Gastrocnemius medialis (tissue), 4 donors: ENCODE measurements at regions not wholly inside any gene's neighbourhood (a gene's known extent, or its start where the extent isn't known, plus 50 kb on each side); places are given as distances from the start of the nearest gene placed in this dataset.
"Not testable (repeated sequence)": the region's sequence is repeated elsewhere in the genome, so short reads cannot be mapped to it uniquely, and the experiment has no call there.

Experiments used
- ATAC-seq, 2 donors: fragments of 150-250 bp; one replicate each; pipeline ENCODE4 v1.9.1; 2016
- DNase-seq, 2 donors: peaks; one replicate each; pipeline ENCODE4 v3.0.0-alpha.2; 2019
- H3K27ac ChIP-seq, 4 donors: fragments of 200-600 bp; sonication (generic); 1 replicate in 1 of 4; 2 replicates in 3 of 4; pipeline ENCODE4 v1.5.1; 2016 to 2018; ENCODE audit warnings: mild to moderate bottlenecking in 2 of 4, moderate library complexity in 1 of 4
- H3K27me3 ChIP-seq, 3 donors: fragments of 200-600 bp; sonication (generic) in 2 of 3; 1 replicate in 1 of 3; 2 replicates in 2 of 3; pipeline versions ENCODE4 v1.5.1 to v1.6.0; 2016 to 2019; ENCODE audit warnings: mild to moderate bottlenecking in 1 of 3, moderate library complexity in 1 of 3
- H3K36me3 ChIP-seq, 2 donors: fragments of 200-600 bp; sonication (generic) in 1 of 2; one replicate each; pipeline ENCODE4 v1.5.1; 2017 to 2018
- H3K4me1 ChIP-seq, 2 donors: fragments of 200-600 bp; sonication (generic) in 1 of 2; one replicate each; pipeline ENCODE4 v1.5.1; 2016 to 2017; ENCODE audit warnings: mild to moderate bottlenecking in 2 of 2
- H3K4me3 ChIP-seq, 4 donors: fragments of 200-600 bp; sonication (generic) in 3 of 4; 1 replicate in 1 of 4; 2 replicates in 3 of 4; pipeline ENCODE4 v1.5.1; 2016 to 2019; ENCODE audit warnings: mild to moderate bottlenecking in 2 of 4
- H3K9me3 ChIP-seq, 3 donors: fragments of 200-600 bp; sonication (generic) in 2 of 3; 1 replicate in 1 of 3; 2 replicates in 2 of 3; pipeline ENCODE4 v1.5.1; 2016 to 2019
- POLR2A ChIP-seq, 2 donors: fragments of 450-650 bp; IDR thresholded peaks; one replicate each; pipeline ENCODE4 v1.6.1; 2017; ENCODE audit warnings: antibody characterized with exemption in 2 of 2, mild to moderate bottlenecking in 2 of 2, moderate library complexity in 2 of 2
- in situ Hi-C, 4 donors: fragments of 200-750 bp; cut with MboI; loops; one replicate each; pipeline versions ENCODE4 v1.15.0 to v1.8.0; 2017; ENCODE audit warnings: low sequenced_read_pairs in 4 of 4
- intact Hi-C: fragments of 100-400 bp; cut with DNase I; formaldehyde crosslinking; loops from one replicate; pipeline ENCODE4 v1.15.1; 2023; ENCODE audit warnings: low total_unique reads
- TF ChIP-seq, protein P1 (sequence below), 5 experiments: fragments of 450-650 bp in 3 of 5; fragments of 200-600 bp in 2 of 5; sonication (generic) in 2 of 5; IDR thresholded peaks in 4 of 5; conservative IDR thresholded peaks in 1 of 5; 1 replicate in 4 of 5; 2 replicates in 1 of 5; pipeline ENCODE4 v1.5.1; 2016 to 2019; ENCODE audit warnings: antibody characterized with exemption in 5 of 5, mild to moderate bottlenecking in 3 of 5, moderate library complexity in 3 of 5

DNA sequence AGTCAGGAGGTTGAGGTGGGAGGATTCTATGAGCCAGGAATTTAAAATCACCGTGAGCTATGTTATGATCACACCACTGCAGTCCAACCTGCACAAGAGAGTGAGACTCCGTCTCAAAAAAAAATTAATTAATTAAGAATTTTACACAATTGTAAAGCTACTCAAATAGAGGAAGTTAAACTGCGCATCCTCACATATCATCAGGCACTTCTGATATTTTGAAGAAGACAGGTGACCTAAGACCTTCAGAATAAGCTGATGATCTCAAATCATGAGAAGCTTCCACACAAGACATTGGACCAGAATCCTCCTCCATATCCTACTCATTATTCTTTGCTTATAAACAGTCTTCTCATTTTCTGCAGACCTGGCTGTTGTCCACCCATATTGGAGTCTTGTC lies 800.9 kb downstream of the TMEM121 start:
- no peak for DNase-seq
- ATAC-seq: no peak
- no peaks in the 10 kb centered on the region for H3K4me1 ChIP-seq
- H3K36me3 ChIP-seq: no peaks in the 10 kb centered on the region
- no peak overlapping the region for H3K4me3 ChIP-seq
- H3K9me3 ChIP-seq: no peaks in the 10 kb centered on the region
- H3K27me3 ChIP-seq: no peaks in the 10 kb centered on the region
- intact Hi-C loops (no loop called here), in situ Hi-C loops (no loop called here)
- no peak for TF ChIP-seq POLR2A (IDR thresholded peaks at IDR 0.05)
- TF ChIP-seq, protein P1, sequence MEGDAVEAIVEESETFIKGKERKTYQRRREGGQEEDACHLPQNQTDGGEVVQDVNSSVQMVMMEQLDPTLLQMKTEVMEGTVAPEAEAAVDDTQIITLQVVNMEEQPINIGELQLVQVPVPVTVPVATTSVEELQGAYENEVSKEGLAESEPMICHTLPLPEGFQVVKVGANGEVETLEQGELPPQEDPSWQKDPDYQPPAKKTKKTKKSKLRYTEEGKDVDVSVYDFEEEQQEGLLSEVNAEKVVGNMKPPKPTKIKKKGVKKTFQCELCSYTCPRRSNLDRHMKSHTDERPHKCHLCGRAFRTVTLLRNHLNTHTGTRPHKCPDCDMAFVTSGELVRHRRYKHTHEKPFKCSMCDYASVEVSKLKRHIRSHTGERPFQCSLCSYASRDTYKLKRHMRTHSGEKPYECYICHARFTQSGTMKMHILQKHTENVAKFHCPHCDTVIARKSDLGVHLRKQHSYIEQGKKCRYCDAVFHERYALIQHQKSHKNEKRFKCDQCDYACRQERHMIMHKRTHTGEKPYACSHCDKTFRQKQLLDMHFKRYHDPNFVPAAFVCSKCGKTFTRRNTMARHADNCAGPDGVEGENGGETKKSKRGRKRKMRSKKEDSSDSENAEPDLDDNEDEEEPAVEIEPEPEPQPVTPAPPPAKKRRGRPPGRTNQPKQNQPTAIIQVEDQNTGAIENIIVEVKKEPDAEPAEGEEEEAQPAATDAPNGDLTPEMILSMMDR (IDR thresholded peaks at IDR 0.05 in 4 of 5, conservative IDR thresholded peaks at IDR 0.05 in 1 of 5): no peak
- H3K27ac ChIP-seq: no peak overlapping the region

DNA sequence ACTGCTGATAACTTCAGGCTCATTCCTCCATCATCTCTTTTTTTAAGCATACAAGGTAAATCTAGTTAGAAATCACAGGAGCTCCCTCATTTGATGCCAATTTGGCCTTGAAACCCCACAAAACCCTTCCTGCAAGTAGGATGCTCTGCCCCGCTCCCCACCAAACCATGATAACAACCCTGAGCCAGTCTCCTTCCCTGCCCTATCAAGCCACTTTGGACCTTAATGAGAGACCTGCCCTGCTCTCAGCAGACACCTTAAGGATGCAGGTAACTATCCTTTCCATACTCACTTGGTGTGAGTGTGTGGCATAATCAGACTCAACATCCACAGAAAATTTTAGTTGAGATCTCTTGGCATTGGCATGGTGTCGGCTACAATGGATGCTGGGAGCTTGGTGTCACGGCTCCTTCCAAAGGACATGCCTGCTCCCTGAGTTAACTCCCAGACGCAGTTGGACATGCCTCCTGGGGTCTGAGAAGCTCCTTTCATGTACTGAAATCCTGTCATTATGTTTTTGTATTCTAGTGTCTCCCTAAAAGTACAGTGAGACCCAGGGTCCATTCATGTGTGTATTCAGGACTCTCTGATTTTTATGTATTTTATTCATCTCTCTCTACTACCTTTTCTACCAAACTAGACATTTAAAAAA lies 801.4 kb downstream of the TMEM121 start:
- DNase-seq, in situ Hi-C loops, H3K27me3 ChIP-seq, H3K4me3 ChIP-seq, H3K4me1 ChIP-seq, H3K36me3 ChIP-seq, H3K9me3 ChIP-seq, intact Hi-C loops, ATAC-seq, H3K27ac ChIP-seq: not testable (repeated sequence)

DNA sequence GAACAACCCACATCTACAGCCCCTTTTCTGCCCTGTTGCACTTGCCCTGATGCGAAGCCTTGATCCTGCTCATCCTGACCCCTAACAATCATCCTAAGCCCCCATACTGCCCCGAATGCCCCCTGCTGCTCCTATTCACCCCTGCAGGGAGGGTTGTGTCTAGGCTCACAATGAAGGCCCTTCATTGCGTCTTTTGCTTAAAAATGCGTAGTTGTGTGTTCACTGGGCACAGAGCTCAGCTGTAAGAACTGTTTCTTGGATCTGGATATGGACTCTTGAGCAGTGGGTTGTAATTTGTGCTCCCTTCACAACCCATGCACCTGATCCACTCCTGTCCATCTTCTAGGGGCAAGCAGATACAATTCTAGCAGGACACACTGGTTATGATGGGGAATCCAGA lies 802.9 kb downstream of the TMEM121 start:
- H3K4me1 ChIP-seq, H3K4me3 ChIP-seq, ATAC-seq, intact Hi-C loops, in situ Hi-C loops, DNase-seq, H3K9me3 ChIP-seq, H3K27me3 ChIP-seq, H3K36me3 ChIP-seq, H3K27ac ChIP-seq: not testable (repeated sequence)

DNA sequence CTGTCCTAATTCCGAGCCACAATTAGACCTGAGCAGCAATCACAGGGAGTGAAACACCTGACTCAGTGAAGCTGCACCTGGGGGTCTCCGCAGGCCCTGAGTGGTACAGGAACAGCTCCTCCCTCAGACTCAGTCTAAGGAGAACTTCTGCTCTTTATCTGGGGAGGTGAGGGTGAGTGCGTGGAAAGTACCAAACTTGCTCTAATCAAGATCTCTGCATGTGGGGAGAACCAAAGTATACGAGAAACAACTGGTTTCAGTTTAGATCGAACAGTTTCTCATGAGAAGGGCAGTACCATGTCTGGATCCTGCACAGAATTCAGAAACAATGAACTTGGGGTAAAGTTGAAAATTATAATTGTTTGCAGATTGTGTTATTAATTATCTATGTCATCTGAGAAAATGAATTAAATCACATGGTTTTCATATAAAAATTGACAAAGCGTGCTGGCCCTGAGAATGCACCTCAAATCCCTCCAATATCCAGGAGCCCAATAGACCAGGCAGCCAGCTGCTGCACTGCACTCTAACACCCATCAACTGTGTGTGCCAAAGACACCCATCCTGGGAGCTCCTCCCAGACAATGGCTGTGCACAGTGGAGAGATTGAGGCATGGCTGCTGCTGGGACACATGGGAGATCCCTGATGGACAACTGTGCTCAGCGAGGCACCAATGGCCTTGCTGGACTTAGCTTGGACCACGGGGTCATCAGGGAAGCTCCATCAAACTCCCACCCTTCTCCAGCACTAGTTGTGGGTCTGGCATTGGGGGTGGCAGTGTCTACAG lies 803.8 kb downstream of the TMEM121 start:
- DNase-seq, H3K9me3 ChIP-seq, intact Hi-C loops, in situ Hi-C loops, ATAC-seq, H3K27me3 ChIP-seq, H3K4me3 ChIP-seq, H3K4me1 ChIP-seq, H3K36me3 ChIP-seq, H3K27ac ChIP-seq: not testable (repeated sequence)

DNA sequence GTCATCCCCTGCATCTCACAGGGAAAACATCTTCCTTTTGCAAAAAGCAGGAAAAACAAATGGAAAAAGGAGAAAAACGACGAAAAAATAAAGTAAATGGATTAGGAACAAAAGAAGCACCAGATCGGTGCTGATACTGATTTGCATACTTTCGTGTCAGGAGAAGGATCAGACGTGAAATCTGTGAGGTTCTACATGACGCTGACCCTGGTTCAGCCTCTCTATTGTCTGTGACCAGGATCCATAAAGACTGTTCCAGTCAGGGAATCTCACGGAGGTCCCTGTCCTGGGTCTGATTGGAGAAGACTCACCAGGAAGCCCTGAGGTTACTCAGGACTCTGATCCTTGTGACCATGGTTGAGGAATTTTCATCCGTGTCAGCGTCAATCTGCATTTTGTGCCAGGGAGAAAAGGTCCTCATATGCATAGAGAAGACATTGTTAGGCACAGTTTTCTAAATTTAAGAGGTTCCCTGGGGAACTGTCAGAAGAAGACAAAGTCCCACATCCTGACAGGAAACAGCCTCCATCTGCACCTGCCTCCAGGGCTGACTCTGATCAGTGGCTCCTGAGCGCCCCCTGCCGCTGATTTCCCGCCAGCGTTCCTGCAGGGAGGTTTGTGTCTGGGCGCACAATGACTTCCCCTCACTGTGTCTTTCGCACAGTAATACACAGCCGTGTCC lies 808.2 kb downstream of the TMEM121 start:
- ATAC-seq, H3K4me1 ChIP-seq, H3K4me3 ChIP-seq, in situ Hi-C loops, intact Hi-C loops, DNase-seq, H3K27me3 ChIP-seq, H3K36me3 ChIP-seq, H3K27ac ChIP-seq, H3K9me3 ChIP-seq: not testable (repeated sequence)

DNA sequence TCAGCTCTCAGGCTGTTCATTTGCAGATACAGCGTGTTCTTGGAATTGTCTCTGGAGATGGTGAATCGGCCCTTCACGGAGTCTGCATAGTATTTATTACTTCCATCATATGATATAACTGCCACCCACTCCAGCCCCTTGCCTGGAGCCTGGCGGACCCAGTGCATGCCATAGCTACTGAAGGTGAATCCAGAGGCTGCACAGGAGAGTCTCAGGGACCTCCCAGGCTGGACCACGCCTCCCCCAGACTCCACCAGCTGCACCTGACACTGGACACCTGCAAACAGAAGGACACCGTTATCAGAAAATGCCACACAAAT lies 808.7 kb downstream of the TMEM121 start:
- DNase-seq, H3K9me3 ChIP-seq, in situ Hi-C loops: not testable (repeated sequence)

DNA sequence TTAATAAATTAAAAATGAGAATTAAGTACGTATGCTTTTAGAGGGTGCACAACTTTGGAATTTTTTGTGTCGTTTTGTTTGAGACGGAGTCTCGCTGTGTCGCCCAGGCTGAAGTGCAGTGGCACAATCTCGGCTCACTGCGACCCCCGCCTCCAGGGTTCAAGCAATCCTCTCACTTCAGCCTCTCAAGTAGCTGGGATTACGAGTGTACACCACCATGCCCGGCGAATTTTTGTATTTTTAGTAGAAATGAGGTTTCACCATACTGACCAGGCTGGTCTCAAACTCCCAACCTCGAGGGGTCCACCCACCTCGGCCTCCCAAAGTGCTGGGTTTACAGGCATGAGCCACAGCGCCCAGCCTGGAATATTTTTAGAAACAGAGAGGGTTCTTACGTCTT lies 812.4 kb downstream of the TMEM121 start:
- H3K4me3 ChIP-seq, H3K27ac ChIP-seq, ATAC-seq, H3K27me3 ChIP-seq, H3K4me1 ChIP-seq, intact Hi-C loops, DNase-seq, H3K36me3 ChIP-seq, in situ Hi-C loops, H3K9me3 ChIP-seq: not testable (repeated sequence)

More for the DNA sequence above, 808.7 kb downstream of the TMEM121 start:
- ATAC-seq, H3K27ac ChIP-seq, H3K27me3 ChIP-seq, H3K4me1 ChIP-seq, intact Hi-C loops, H3K4me3 ChIP-seq, H3K36me3 ChIP-seq: not testable (repeated sequence)

DNA sequence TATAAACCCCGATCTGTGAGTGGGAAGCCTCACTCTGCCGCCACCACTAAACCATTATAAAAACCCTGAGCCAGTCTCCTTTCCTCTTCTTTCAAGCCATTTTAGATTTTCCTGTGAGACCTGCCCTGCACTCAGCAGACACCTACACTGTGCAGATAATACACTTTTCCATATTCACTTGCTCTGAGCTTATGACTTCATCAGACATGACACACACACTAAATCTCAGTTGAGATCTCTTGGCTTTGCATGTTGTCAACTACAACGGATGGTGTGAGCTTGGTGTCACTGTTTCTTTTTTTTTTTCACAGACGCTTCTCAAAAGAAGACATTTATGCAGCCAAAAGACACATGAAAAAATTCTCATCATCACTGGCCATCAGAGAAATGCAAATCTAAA lies 814.3 kb downstream of the TMEM121 start:
- H3K27me3 ChIP-seq, H3K27ac ChIP-seq, H3K4me3 ChIP-seq, H3K36me3 ChIP-seq, ATAC-seq, DNase-seq, intact Hi-C loops, H3K9me3 ChIP-seq, H3K4me1 ChIP-seq, in situ Hi-C loops: not testable (repeated sequence)

DNA sequence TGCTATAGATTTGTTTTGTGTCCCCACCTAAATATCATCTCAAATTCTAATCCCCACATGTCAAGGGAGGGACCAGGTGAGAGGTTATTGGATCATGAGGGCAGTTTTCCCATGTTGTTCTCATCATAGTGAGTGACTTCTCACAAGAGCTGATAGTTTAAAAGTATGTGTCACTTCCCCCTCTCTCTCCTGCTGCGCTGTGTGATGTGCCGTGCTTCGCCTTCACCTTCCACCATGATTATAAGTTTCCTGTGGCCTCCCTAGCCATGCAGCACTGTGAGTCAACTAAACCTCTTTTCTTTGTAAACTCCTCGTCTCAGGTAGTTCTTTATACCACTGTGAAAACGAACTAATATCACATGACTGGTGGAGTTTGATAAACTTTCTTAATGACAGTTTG lies 814.8 kb downstream of the TMEM121 start:
- H3K36me3 ChIP-seq, H3K27ac ChIP-seq, H3K4me1 ChIP-seq, ATAC-seq, intact Hi-C loops, DNase-seq, in situ Hi-C loops, H3K27me3 ChIP-seq, H3K4me3 ChIP-seq, H3K9me3 ChIP-seq: not testable (repeated sequence)
